HG02870 (cell line): ENCODE measurements at regions not wholly inside any gene's neighbourhood (a gene's known extent, or its start where the extent isn't known, plus 50 kb on each side); places are given as distances from the start of the nearest gene placed in this dataset.
"Not testable (repeated sequence)": the region's sequence is repeated elsewhere in the genome, so short reads cannot be mapped to it uniquely, and the experiment has no call there.

Experiments used
- ATAC-seq: cut with Tn5 transposase; IDR thresholded peaks from one replicate; pipeline ENCODE4 v1.9.1; 2021; ENCODE audit warnings: mild to moderate bottlenecking, moderate library complexity; ENCODE audit not compliant: unreplicated experiment

DNA sequence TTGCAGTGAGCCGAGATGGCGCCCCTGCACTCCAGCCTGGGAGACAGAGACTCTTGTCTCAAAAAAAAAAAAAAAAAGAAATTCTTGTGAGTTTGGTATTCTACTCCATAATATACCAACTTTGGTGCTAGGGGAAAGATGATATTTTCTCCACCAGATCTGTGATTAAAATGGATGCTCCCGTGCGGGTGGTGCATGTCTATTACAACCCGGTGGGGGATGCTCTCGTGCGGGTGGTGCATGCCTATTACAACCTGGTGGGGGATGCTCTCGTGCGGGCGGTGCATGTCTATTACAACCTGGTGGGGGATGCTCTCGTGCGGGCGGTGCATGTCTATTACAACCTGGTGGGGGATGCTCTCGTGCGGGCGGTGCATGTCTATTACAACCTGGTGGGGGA, 244.1 kb upstream of the RGMA start:
- ATAC-seq, result not testable (repeated sequence)

DNA sequence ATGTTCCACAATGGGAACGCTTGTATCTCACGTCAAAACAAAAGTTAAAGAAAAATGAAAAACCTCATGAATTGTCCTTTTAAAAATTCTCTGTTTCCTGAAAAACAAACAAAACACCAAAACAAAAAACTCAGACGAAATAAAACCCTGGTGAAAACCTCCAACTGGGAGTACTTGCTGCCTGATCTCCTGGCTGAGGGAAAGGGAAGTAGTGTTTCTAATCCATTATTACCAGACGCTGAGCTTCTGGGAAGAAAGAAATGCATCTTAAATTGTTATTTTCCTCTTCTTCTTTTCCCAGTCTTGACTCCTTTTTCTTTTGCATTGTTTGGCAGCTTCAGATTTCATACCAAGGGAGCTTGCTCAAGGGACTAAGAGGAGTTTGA, 243.2 kb upstream of the RGMA start:
- ATAC-seq, result no peak

DNA sequence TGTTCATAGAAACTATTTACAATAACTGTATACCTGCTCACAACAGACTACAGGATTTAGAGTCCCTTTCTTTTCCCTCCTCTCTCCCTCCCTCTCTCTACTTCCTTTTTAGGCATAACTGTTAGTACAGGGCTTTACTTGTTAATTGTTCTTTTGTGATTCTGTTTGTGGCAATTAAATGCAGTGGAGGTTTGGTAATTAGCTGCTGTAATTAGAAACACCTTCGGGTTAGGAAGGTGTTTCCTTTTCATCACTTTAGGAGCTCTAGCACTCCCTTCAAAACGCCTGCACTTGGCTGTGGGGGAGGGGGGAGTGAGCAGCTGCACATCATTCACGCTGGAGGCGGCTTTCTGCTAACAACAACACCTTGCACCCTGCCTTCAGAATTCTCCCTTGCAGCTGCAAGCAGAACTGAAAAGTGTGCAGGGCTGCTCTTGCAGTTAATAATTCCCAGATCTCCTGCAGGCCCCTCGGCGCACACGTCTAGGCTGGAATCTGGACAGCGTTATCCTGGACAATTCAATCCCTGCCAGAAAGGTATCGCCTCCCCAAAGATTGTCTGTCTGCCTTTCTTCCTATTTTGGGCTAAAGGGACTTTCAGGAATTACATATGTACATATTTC, 242.6 kb upstream of the RGMA start:
- ATAC-seq, result no peak

DNA sequence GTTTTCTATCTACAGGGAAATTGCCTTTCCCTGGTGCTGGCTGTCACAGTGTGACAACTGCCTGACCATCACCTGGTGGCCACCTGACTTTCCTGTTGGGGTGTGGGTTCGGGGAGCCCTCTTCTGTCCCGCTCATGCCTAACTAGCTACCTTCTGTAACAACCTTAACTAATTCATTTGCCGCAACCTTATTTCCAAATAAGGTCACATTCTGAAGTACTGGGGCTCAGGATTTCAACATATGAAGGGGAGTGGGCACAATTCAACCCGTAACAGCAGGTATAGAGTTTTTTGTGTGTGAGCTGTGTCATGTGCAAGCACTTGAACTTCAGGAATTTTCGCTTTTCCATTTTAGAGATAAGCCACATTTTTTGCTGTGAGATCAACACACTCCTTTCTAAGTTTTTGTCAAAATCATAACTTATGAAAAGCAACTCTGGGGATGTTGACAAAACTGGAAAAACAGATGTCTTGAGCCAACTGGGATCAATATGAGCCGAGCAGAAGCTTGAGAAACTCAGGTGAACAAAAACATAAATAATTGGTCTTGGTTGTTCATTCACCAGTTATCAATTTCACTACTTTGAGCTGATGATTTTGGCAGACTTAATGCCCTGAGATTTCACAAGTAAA, 242.0 kb upstream of the RGMA start:
- no peak for ATAC-seq

DNA sequence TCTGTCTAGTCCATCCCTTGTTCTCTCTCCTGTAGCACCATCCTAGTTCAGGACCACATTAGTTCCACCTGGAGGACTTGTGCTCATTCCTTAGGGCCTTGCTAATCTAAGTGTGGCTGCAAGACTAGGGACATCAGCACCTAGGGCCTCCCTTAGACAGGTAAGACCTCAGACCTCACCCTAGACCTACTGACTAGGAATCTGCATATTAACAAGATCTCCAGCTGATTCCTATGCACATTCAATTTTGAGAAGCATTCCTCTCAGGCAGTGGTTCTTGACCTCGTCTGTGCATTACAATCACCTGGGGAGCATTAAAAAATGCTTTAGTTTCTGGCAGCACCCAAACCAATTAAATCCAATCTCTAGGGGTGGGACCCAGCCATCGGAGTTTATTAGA, 238.4 kb upstream of the RGMA start:
- no peak for ATAC-seq

DNA sequence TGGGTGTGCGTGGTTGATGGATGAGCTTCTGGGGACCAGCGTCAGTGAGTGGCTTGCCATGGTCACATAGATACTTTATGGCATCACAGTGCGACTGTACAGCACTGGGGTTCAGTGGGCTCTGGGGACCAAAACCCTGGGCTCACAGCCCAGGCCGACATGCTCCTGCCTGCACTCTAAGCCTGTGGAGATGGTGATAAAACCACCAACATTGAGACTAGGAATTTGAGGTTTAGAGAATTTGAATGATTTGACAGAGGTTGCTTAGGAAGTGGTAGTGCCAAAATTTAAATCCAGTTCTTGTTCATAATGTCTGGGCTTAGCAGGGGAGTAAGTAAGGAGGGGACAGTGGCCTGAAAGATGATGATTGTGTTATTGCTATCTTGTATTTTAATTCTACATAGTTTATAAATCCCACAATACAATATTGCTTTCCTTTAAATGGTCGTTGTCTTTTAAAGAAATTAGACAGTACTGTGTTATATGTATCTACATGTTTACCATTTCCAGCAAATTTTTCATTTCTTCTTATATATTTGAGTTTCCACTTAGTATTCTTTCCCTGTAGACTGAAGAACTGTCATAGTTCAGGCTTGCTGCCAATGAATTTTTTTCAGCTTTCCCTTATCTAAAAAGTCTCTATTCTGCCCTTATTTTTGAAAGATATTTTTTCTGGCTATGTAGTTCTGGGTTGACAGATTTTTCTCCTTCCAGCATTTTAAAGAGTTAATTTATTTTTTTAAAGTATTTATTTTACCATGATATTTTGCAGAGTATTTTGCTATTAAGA, 235.4 kb upstream of the RGMA start:
- no peak for ATAC-seq

DNA sequence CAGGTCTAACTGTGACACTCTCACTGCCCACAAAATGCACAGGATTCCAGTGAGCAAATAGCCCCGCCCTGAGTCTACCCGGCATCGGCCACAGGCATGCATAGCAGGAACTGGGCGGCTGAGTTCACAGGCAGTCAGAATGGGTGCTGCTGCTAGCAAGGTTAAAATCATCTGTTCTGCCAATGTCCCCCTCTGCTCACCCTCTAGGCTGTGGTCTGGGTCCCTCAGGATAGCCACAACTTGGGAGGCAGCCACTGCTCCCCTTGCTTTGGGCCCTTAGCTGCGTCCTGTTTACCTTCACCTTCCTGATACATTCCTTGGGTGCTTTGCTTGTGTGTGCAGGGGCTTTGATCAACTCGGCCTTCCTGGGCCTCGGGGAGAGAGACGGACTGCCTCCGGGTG, 232.9 kb upstream of the RGMA start:
- ATAC-seq, result no peak

DNA sequence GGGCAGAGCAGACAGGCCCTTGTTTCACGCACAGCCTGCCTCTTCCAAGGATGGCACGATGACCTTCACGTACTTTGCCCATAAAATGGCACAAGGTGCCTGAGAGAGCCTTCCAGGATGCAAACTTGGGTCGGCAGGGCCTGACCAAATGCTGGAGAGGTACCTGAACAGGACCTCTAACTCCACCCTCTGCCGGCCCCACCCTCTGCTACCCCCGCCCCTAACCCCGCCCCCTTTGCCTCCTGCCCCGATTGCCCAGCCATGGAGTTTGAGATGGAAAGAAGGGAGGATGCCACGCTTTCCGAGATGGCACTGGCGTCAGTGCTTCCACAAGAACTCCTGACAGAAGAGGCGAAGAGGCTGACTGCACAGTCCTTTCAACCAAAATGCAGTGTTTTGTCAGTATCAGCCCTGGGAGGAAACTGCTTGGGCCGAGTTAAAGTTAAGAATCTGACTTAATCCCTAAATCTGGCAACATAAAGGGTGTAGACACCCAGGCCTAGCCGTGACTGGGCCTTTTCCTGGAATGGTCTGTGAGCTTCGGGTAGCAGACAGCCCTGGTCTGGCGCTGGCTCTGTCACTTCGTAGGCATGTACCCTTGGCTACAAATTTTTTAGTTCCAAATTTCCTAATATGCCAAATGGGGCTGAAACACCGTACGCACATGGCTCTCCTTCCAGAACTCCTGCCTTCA, 230.3 kb upstream of the RGMA start:
- ATAC-seq, result no peak

DNA sequence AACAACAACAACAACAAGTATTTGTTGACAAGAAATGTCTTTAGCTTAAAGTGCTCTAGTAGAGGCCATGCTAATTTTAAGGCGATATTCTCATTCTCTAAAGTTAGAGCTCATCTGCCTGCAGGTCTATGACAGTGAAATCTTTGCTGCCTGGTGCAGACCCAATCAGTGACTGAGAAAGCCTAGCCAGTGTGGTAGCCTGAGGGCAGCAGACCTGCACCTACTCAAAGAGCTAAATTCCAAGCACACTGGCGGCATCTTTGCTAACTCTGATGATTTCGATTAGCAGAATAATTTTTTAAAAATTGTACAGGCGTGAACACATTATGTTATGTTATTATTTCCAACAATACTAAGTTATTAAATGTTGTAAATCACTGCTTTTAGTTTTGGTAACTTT, 228.8 kb upstream of the RGMA start:
- no peak for ATAC-seq

DNA sequence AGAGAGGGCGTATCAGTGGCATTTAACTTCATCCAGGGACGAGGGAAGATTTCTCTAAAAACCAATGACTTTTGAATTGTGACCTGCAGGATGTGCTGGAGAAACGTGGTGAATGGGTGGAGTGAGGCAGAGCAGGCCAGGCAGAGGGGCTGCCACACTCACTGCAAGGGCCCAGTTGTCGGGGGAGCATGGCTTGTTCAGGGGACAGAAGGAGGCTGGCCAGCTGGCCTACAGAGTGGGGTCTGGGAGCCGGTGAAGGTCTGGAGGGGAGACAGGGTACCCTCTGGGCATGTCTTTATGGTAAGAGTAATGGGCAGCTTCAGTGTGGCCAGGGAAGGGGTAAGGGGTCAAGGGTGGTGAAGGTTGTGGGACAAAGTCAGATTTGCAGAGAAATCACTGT, 225.2 kb upstream of the RGMA start:
- ATAC-seq, result no peak

DNA sequence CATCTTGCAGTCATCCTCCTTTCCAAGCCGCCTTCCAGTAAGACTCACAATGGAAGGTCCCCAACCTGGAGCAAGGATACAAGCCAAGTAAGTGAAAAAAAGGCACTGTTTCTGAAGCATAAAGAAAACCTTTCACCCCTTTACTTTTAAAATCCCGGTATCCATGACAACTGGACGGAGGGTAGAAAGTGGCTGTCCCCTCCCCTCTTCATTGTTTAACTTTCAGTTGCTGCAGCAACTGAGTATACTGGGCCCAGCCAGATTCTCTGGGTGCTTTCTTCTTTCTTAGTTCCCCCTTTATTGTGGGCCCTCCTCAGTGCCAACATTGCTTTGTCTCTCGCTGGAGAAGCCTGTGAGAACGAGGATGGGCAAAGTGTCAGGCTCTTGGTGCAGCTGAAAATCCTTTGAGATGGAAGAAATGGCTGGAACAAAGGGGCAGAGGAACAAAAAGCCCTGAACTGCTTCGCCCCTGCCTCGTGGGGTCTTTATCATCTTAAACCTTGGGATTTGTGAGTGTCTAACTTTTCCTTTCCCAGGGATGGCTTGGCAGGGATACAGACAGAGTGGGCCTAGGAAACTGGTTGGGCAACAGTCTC, 224.0 kb upstream of the RGMA start:
- ATAC-seq, result no peak

DNA sequence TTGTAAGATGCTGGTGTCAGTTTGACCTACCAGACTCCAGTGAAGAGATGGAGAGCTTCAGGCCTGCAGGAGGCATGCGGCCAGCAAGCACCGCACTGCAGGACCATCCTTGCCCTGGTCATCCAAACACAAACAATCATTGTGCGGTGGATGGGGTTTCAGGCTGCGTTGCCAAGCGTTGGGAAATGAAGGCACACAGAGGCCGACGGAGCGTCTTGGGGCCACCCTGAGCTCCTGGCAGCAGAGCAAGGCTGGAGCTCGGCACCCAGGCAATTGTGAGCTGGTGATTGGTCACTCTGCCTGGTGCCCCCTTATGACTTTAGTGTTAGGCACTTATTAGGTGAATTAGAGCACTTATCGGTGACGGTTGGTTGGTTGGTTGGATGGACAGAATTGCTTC, 222.6 kb upstream of the RGMA start:
- no peak for ATAC-seq

DNA sequence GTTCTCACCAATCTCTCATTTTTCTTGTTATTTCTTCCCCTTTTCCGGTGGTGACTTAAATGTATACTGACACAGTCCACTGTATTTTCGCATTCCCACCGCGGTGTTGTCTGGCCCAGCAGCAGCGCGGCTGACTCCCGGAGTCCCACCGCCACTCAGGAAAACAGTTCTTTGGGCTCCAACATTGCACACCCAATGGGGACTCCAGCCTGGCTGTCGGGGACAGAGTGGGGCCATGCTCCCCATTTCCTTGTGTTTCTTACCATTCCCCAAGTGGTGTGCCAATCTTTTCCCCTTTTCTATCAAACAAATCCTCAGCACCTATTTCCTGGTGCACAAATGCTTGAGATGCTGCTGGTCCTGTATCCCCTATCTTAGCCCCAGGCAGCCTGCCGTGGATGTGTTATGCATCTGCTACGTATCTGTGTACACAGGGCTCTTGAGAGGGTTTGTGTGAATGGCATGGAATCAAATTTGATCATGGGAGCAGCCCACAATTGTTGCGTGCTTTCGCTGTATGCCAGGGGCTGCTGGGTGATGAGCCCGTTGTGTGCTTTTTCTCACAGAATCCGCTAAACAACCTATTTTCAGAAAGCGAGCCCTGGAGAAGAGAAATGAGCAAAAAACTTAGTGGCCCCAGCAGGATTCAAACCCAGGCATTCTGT, 219.1 kb upstream of the RGMA start:
- no peak for ATAC-seq

DNA sequence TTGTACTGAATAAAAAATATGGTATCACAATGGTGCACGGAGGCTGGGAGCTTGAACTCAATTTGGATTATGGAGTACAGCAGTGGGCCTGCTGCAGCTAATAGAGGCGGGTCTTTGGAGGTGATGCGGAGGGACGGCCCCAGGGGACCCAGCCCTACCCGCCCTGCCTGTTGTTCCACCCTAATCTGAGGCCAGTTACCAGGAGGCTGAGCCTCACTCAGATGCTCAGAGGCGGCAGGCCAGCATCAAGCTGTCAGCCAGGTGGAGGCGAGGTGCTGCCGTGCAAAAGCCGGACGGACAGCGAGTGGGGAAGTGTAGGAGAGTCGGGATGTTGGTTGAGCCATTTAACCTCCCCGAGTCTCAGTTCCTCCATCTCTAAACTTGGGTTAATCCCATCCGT, 218.5 kb upstream of the RGMA start:
- no peak for ATAC-seq

DNA sequence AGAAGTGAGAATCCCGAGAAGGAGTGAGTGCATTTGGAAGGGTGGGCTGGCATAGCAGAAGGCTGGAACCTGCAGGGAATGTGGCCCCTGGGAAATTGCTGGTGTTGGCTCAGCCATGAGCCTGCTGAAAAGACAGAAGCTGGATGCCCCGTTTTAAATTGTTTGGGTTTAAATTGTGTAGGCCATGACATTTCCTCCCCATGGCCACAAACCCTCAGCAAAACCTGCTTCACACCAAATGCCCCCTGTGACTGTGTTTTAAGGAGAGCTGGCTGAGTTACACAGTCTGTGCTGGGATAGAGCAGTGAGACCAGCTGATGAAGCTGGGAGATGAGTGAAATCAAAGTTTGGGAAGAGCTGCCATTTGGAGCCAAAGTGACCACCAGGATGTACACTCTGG, 216.3 kb upstream of the RGMA start:
- ATAC-seq, result no peak

DNA sequence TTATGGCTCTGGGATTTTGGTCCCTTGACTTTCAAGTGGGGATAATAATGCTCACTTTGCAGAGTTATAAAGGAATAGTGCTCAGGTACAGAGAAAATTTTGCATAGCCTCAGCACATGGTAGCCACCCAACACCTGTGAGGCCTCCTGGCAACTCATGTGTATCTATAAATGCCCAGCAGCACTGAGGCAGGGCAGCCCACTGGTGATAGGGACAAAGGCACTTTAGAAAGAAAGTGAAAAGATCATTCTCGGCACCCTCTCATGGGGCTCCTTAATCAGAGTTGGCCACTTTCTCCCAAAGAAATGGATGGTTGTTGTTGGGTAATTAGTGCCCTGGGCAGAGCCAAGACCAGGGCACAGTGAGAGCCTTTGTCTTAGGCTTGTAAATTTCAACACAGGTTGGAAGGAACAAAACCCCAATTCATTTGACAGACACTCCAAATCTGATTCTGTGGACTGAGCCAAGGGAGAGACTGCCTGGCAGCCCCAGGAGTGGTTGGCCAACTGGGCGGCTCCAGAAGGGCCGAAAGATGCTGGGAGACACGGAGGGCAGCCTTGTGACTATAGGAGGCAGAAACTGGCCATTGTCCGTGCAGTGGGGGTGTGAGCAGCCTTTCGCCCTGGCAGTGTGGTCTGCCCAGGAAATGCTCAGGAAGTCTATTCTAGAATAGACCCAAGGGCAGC, 213.2 kb upstream of the RGMA start:
- no peak for ATAC-seq

DNA sequence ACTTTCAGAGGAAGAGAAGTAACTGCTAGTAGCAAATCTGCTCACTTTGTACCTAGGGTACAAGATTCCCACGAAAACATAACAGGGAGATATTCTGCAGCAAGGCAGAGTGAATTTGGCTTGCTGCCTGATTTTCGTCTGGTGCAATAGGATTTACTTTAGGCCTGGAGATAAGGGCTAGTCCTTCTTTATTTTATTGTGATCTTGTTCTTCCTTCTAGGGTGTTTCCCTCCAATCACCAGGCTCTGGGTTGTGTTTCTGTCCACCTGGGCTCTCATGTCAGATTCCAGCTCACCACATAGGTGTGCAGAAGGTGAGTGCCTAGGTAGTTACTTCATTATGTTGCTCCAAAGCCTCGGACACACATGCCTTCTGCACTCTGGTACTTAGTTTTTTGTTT, 211.8 kb upstream of the RGMA start:
- no peak for ATAC-seq

DNA sequence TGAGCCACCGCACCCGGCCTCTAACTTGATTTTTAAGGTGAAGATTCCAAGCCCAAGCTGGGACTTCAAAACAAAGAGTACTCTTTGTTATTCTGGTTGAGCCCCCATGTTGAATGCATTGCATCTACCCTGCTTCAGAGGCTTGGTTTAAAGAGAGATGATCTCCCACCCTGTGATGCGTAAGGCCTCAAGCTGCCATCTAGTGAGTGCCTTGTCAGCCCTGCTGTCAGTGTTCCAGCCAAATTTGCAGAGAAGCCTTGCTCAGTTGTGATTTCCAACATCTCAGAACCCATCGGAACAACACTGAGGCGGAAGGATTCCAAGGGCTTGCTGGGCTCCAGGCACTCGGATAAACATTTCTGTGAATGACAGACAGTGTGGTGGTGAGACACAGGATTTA, 210.7 kb upstream of the RGMA start:
- no peak for ATAC-seq

DNA sequence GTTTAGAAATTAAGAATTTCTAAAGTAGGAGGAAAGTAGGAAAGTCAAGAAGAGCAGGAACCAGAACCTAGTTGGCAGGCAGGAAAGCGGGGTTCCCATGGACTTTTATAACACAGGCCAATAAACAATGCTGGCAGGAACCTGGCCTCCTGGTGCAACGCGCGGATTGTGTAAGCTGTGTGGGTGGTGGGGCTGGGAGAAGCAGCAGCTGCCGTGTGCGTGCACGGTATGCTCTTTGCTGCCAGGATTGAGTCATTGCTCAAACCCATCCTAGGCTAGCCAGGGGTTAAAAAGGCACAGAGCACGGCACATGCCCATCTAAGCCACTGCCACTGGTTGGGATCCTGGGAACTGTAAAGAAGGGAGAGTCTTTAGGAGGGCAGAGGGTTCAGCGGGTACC, 209.9 kb upstream of the RGMA start:
- no peak for ATAC-seq

DNA sequence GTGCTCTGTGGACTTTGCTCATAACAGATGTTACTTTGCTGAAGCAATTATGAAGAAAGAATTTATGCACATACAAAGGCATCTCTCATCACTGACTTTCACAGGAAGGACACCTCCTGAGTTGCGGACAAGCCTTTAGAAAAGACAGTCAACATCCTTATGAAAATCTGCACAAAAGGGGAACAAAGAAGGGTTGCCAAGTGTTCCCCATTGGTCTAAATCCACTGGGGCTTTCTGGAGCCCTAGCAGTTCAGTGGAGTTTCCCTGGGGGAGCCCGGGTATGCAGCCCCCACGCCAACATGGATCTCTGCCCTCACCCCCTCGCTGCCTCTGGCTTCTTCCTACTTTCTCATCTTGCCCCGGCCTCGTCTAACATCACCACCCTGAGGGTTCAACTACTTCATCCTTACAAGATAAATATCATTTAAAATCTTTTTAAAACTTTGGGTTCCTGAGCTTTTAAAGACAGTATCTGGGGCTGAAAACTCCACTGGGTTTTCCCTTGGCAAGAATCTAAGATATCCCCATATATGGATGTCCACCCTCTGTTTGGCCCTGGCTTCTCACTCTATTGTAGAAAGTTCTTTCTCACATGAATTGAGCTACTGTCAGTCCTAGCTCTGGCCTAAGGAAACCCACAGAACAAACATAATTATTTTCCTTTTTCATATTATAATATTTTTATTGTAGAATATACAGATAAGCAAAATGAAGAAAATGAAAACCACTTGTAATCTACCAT, 207.9 kb upstream of the RGMA start:
- no peak for ATAC-seq
